Choroid plexus epithelial cell (primary cell): ENCODE measurements at regions not wholly inside any gene's neighbourhood (a gene's known extent, or its start where the extent isn't known, plus 50 kb on each side); places are given as distances from the start of the nearest gene placed in this dataset.
"Not testable (repeated sequence)": the region's sequence is repeated elsewhere in the genome, so short reads cannot be mapped to it uniquely, and the experiment has no call there.

Source experiments
- DNase-seq: peaks from one replicate; pipeline ENCODE4 v3.0.0-alpha.2; 2010; ENCODE audit warnings: low read depth
- H3K4me3 ChIP-seq: 2 replicates; pipeline ENCODE4 v1.5.1; 2011; ENCODE audit warnings: low read depth, mild to moderate bottlenecking, control low read depth, low read length, moderate library complexity
- CTCF ChIP-seq: conservative IDR thresholded peaks from 2 replicates; pipeline ENCODE4 v1.5.1; 2011; ENCODE audit warnings: low read depth, mild to moderate bottlenecking, control low read depth, inconsistent platforms, low read length, moderate library complexity

GRCh38 chr13:80499536-80500290 is 158.8 kb upstream of the SPRY2 start:
- no peak overlapping the region for H3K4me3 ChIP-seq
- no peak for TF ChIP-seq CTCF
- DNase-seq, result no peak

DNA sequence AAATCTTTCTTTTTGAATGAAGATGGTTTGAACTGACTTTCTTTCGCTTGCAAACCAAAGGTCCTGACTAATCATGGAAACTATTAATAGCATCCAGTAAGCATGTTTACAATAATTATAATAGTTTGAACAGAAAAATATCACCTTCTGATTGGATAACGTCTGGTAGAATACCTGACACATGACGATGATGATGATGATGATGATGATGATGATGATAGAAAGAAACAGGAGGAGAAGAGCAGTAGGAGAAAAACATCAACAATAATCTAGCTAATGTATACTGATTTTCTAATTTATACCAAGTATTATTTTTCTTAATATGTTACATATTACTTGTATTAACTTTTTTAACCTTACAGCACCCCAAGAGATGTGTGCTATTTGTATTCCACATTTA is 157.5 kb upstream of the SPRY2 start:
- no peak for TF ChIP-seq CTCF
- no peak overlapping the region for H3K4me3 ChIP-seq
- no peak for DNase-seq

- TF ChIP-seq CTCF, result no peak
- no peak overlapping the region for H3K4me3 ChIP-seq
- no peak for DNase-seq
These were observed 157.1 kb upstream of the SPRY2 start for GRCh38 chr13:80497978-80498377.

GRCh38 chr13:80497439-80497838 is 156.5 kb upstream of the SPRY2 start:
- no peak for DNase-seq
- H3K4me3 ChIP-seq, result no peak overlapping the region
- no peak for TF ChIP-seq CTCF

- no peak overlapping the region for H3K4me3 ChIP-seq
- no peak for TF ChIP-seq CTCF
- no peak for DNase-seq
These were observed 155.9 kb upstream of the SPRY2 start for GRCh38 chr13:80496721-80497397.

DNA sequence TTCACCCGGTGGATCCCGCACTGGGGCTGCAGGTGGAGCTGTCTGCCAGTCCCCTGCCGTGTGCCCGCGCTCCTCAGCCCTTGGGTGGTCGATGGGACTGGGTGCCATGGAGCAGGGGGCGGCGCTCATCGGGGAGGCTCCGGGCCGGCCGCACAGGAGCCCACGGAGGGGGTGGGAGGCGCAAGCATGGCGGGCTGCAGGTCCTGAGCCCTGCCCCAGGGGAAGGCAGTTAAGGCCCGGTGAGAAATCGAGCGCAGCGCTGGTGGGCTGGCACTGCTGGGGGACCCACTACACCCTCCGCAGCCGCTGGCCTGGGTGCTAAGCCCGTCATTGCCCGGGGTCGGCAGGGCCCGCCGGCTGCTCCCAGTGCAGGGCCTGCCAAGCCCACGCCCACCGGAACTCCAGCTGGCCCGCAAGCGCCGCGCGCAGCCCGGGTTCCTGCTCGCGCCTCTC is 149.6 kb upstream of the SPRY2 start:
- not testable (repeated sequence) for DNase-seq, H3K4me3 ChIP-seq

GRCh38 chr13:80486402-80486801 is 145.5 kb upstream of the SPRY2 start:
- no peak overlapping the region for H3K4me3 ChIP-seq
- no peak for DNase-seq
- no peak for TF ChIP-seq CTCF
